ENCODE measurements at regions not wholly inside any gene's neighbourhood (a gene's known extent, or its start where the extent isn't known, plus 50 kb on each side); places are given as distances from the start of the nearest gene placed in this dataset.

DNA sequence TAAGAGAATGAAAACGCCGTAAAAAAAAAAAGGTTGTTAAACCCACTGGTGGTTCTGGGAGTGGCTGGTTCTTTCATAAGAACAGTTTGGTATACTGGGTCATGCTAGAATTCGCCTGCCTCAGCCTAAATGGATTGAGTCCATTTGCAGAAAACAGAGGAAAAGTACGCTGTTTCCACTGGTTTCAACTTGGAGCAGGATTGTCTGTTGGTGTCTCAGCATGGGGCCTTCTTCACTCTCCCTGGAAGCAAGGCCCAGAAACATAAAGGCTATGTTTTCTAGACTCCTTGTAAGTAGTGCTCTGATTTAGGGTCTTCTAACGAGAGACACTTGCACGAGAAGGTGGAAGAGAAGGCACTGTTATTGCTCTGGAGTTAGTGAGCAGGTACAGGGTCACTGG, 116.9 kb upstream of the MTAP start:
- H3K4me3 ChIP-seq (ENCODE audit: insufficient read depth, low read depth, low read length) = no peak overlapping the region
- H3K36me3 ChIP-seq (ENCODE audit: control insufficient read depth, insufficient read depth, low read length) = no peaks in the 10 kb centered on the region
- H3K27me3 ChIP-seq (ENCODE audit: control insufficient read depth, insufficient read depth, low read length, poor library complexity, severe bottlenecking) = no peaks in the 10 kb centered on the region
- no peak overlapping the region for H3K27ac ChIP-seq (ENCODE audit: insufficient read depth, low read depth, low read length, poor library complexity, severe bottlenecking)
- H3K9me3 ChIP-seq (ENCODE audit: control insufficient read depth, low read length) = no peaks in the 10 kb centered on the region
- 84% methylated on average over 6 of the region's 6 CpGs for WGBS, 2 experiments
- no peaks in the 10 kb centered on the region for H3K4me1 ChIP-seq (ENCODE audit: control insufficient read depth, insufficient read depth, low read length)

DNA sequence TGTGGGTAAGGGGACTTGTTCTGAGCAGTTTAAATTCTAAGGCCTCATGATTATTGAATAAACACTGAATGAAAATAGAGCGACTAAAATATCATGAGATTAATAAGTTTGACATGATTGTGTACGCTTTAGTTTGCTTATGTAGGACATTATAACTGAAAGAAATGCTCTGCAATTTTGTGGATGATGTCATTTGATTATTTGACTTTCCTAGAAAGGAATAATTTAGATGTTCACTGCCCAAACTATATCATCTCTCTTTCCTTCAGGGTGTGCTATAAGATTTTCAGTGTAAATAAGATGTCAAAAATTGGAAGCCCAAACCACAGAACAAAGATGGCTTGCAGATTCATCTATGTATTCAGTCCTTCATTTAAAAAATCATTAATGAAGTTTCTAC, 115.7 kb upstream of the MTAP start:
- H3K4me1 ChIP-seq (ENCODE audit: control insufficient read depth, insufficient read depth, low read length) = no peaks in the 10 kb centered on the region
- no peak overlapping the region for H3K27ac ChIP-seq (ENCODE audit: insufficient read depth, low read depth, low read length, poor library complexity, severe bottlenecking)
- H3K27me3 ChIP-seq (ENCODE audit: control insufficient read depth, insufficient read depth, low read length, poor library complexity, severe bottlenecking) = no peaks in the 10 kb centered on the region
- H3K36me3 ChIP-seq (ENCODE audit: control insufficient read depth, insufficient read depth, low read length) = no peaks in the 10 kb centered on the region
- WGBS, 2 experiments = 93 to 98% methylated on average over 2 of the region's 2 CpGs
- H3K9me3 ChIP-seq (ENCODE audit: control insufficient read depth, low read length) = no peaks in the 10 kb centered on the region
- no peak overlapping the region for H3K4me3 ChIP-seq (ENCODE audit: insufficient read depth, low read depth, low read length)

DNA sequence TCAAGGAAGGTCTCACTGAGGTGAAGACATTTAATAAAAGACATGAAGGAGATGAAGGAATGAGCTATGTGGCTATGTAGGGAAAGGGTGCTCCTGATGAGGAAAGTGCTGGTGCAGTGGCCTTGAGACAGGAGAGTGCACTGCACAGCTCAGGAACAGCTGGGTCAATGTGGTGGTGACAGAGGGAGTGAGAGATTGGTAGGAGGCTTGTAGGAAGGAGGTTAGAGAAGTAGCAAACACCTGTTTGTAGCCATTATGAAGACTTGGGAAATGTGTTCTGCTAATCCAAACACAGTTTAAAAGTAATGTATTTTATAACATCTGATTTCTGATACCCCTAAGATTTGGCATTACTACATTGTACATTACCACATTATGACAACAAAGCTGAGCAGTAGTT, 115.1 kb upstream of the MTAP start:
- no peaks in the 10 kb centered on the region for H3K4me1 ChIP-seq (ENCODE audit: control insufficient read depth, insufficient read depth, low read length)
- no peaks in the 10 kb centered on the region for H3K36me3 ChIP-seq (ENCODE audit: control insufficient read depth, insufficient read depth, low read length)
- no peaks in the 10 kb centered on the region for H3K9me3 ChIP-seq (ENCODE audit: control insufficient read depth, low read length)
- no peaks in the 10 kb centered on the region for H3K27me3 ChIP-seq (ENCODE audit: control insufficient read depth, insufficient read depth, low read length, poor library complexity, severe bottlenecking)
- no peak overlapping the region for H3K4me3 ChIP-seq (ENCODE audit: insufficient read depth, low read depth, low read length)
- no peak overlapping the region for H3K27ac ChIP-seq (ENCODE audit: insufficient read depth, low read depth, low read length, poor library complexity, severe bottlenecking)

DNA sequence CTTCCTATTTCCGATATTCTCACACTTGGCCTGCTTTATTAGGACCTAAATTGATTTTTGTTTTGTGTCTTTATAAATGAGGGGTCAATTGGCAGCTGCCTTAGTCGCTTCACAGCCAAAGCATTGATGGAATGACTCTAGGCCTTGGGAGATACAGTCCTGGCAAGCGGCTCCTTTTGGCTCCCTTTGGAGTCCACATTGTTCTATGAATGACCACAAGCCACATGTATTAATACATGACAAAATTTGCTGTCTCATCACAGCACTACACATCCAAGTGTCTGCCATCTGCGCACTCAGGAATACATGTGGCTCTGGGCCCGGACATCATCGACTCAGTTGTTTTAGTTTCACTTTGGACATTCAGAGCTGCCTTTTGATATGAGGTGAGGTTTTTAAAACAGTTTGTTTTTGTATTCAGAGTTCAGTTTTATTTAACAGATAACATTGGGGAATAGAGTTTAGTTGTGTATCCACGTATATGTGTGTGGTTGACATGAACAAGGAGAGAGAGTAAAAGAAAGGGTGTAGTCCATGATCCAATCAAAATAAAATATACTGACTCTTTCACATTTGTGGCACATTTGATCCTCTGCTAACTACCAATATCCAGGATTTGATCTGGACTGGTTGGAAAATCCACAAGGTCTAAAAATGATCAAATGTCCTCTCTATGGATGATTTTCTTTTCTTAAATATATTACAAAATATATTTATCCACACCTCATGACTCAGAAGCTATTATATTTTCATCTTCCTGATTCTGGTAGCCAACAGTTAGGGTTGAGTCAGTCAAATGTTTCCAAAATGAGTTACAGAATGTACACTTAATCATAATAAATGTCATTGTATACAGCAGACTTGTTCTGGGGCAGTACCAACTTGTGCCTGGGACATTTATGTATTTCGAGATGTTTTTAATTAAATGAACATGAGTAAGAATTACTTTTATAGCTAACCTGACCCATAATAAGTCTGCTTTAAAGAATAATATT, 114.0 kb upstream of the MTAP start:
- 93 to 94% methylated on average over 7 of the region's 8 CpGs for WGBS, 2 experiments
- no peak overlapping the region for H3K4me3 ChIP-seq (ENCODE audit: insufficient read depth, low read depth, low read length)
- no peaks in the 10 kb centered on the region for H3K9me3 ChIP-seq (ENCODE audit: control insufficient read depth, low read length)
- H3K27ac ChIP-seq (ENCODE audit: insufficient read depth, low read depth, low read length, poor library complexity, severe bottlenecking) = no peak overlapping the region
- no peaks in the 10 kb centered on the region for H3K36me3 ChIP-seq (ENCODE audit: control insufficient read depth, insufficient read depth, low read length)
- H3K27me3 ChIP-seq (ENCODE audit: control insufficient read depth, insufficient read depth, low read length, poor library complexity, severe bottlenecking) = no peaks in the 10 kb centered on the region
- H3K4me1 ChIP-seq (ENCODE audit: control insufficient read depth, insufficient read depth, low read length) = no peaks in the 10 kb centered on the region

DNA sequence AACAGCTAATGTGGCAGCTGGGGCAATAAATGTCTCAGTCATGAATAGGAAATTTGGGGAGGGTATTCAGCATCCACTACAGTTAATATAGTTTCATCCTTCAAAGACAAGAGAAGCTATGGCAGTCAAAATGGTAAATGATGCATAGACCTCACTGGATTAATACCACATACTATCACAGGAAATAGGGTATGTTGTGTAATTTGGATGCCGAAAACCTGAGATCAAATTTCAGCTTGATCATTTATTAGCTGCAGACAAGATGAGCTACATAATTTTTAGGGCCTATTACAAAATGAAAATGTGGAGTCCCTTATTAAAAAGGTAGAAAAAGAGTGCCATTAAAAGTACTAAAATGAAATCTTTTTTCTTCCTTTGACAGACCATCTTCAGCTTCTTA, 112.6 kb upstream of the MTAP start:
- no peaks in the 10 kb centered on the region for H3K27me3 ChIP-seq (ENCODE audit: control insufficient read depth, insufficient read depth, low read length, poor library complexity, severe bottlenecking)

DNA sequence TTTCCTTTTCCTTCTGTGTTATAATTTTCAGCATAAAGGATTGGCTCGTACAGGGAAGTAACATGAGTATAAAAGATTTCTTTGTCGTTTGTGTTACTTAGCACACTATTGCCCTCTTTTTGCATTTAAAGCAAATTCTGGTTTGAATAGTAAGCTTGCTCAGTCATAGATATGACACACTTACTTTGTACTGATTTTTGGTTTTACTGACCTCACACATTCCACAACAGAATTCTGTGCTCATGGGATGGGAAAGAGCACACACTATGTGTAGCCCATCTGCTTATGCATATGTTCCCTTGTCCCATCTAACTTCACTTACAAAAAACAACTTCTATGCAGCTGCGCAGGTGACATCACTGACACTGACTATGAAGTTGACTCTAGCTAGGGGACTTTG, 111.9 kb upstream of the MTAP start:
- Histone ChIP-seq H3K36me3 (ENCODE audit: control insufficient read depth, insufficient read depth, low read length) (no peaks in the 10 kb centered on the region), H3K27me3 (ENCODE audit: control insufficient read depth, insufficient read depth, low read length, poor library complexity, severe bottlenecking) (no peaks in the 10 kb centered on the region), H3K4me3 (ENCODE audit: insufficient read depth, low read depth, low read length) (no peak overlapping the region), H3K4me1 (ENCODE audit: control insufficient read depth, insufficient read depth, low read length) (no peaks in the 10 kb centered on the region), H3K9me3 (ENCODE audit: control insufficient read depth, low read length) (no peaks in the 10 kb centered on the region), H3K27ac (ENCODE audit: insufficient read depth, low read depth, low read length, poor library complexity, severe bottlenecking) (no peak overlapping the region)
- WGBS, 2 experiments = 91 to 100% methylated on average over 1 to 3 of the region's 3 CpGs

More for the DNA sequence above, 112.6 kb upstream of the MTAP start:
- H3K4me3 ChIP-seq (ENCODE audit: insufficient read depth, low read depth, low read length) = no peak overlapping the region
- no peaks in the 10 kb centered on the region for H3K9me3 ChIP-seq (ENCODE audit: control insufficient read depth, low read length)
- no peaks in the 10 kb centered on the region for H3K36me3 ChIP-seq (ENCODE audit: control insufficient read depth, insufficient read depth, low read length)
- no peak overlapping the region for H3K27ac ChIP-seq (ENCODE audit: insufficient read depth, low read depth, low read length, poor library complexity, severe bottlenecking)
- 100% methylated on average over 1 of the region's 1 CpG for WGBS, 2 experiments
- H3K4me1 ChIP-seq (ENCODE audit: control insufficient read depth, insufficient read depth, low read length) = no peaks in the 10 kb centered on the region

DNA sequence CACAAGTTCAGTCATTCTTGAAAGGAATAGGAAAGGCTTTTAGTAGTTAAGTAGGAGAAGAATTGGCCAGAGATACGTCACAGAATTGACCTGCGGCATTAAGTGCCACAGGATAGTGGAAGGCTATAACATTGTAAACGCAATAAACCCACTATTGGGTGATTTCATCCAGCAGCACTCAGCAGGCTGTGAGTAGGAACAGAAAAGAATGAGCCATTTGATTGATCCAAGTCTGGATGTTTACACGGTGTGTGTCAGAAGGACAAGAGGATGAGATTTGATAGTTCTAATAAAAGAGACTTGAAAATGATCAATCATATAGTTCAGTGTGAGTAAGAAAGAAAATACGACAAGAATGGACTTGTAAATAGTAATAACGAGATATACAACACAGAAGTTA, 110.0 kb upstream of the MTAP start:
- no peaks in the 10 kb centered on the region for H3K36me3 ChIP-seq (ENCODE audit: control insufficient read depth, insufficient read depth, low read length)
- 95 to 97% methylated on average over 5 to 6 of the region's 6 CpGs for WGBS, 2 experiments
- H3K4me3 ChIP-seq (ENCODE audit: insufficient read depth, low read depth, low read length) = no peak overlapping the region
- H3K4me1 ChIP-seq (ENCODE audit: control insufficient read depth, insufficient read depth, low read length) = no peaks in the 10 kb centered on the region
- H3K27ac ChIP-seq (ENCODE audit: insufficient read depth, low read depth, low read length, poor library complexity, severe bottlenecking) = no peak overlapping the region
- no peaks in the 10 kb centered on the region for H3K9me3 ChIP-seq (ENCODE audit: control insufficient read depth, low read length)
- H3K27me3 ChIP-seq (ENCODE audit: control insufficient read depth, insufficient read depth, low read length, poor library complexity, severe bottlenecking) = no peaks in the 10 kb centered on the region

DNA sequence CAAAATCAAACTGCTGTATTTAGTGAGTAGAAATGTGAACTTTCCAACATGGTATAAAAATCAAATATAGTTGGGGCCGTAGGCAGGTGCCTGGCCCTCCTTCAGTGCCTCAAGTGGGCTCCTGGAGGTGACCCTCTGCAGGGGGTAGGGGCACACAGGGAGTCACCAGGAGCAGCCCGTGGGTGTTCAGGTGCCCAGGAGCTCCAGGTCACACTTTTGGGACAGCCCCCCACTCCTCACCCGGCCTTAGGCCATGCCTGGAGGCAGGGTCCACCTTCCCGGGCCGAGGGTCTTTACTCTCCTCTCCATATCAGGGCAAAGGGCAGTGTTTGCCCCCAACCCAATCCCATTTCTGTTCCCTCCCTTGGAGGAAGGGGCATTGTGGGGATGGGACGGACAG, 108.0 kb upstream of the MTAP start:
- no peak overlapping the region for H3K27ac ChIP-seq (ENCODE audit: insufficient read depth, low read depth, low read length, poor library complexity, severe bottlenecking)
- H3K36me3 ChIP-seq (ENCODE audit: control insufficient read depth, insufficient read depth, low read length) = no peaks in the 10 kb centered on the region
- H3K4me1 ChIP-seq (ENCODE audit: control insufficient read depth, insufficient read depth, low read length) = no peaks in the 10 kb centered on the region
- H3K9me3 ChIP-seq (ENCODE audit: control insufficient read depth, low read length) = no peaks in the 10 kb centered on the region
- H3K27me3 ChIP-seq (ENCODE audit: control insufficient read depth, insufficient read depth, low read length, poor library complexity, severe bottlenecking) = no peaks in the 10 kb centered on the region
- WGBS, 2 experiments = 84% methylated on average over 6 of the region's 6 CpGs
- no peak overlapping the region for H3K4me3 ChIP-seq (ENCODE audit: insufficient read depth, low read depth, low read length)

DNA sequence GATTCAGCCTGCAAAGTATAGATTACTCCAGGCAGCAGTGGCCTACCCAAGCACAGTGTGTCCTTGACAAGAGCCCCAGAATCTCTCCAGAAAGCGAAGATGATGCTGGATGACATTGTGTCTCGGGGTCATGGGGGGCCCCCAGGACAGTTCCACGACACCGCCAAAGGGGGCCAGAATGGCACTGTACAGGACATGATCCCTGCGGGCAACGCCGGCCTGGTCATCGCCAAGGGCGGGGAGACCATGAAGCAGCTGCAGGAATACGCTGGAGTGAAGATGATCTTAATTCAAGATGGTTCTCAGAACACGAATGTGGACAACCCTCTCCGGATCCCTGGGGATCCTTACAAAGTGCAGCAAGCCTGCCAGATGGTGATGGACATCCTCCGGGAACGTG, 107.0 kb upstream of the MTAP start:
- Histone ChIP-seq H3K4me3 (ENCODE audit: insufficient read depth, low read depth, low read length) (no peak overlapping the region), H3K27ac (ENCODE audit: insufficient read depth, low read depth, low read length, poor library complexity, severe bottlenecking) (no peak overlapping the region), H3K4me1 (ENCODE audit: control insufficient read depth, insufficient read depth, low read length) (no peaks in the 10 kb centered on the region), H3K9me3 (ENCODE audit: control insufficient read depth, low read length) (no peaks in the 10 kb centered on the region), H3K27me3 (ENCODE audit: control insufficient read depth, insufficient read depth, low read length, poor library complexity, severe bottlenecking) (no peaks in the 10 kb centered on the region), H3K36me3 (ENCODE audit: control insufficient read depth, insufficient read depth, low read length) (no peaks in the 10 kb centered on the region)
- 96% methylated on average over 14 of the region's 14 CpGs for WGBS, 2 experiments

DNA sequence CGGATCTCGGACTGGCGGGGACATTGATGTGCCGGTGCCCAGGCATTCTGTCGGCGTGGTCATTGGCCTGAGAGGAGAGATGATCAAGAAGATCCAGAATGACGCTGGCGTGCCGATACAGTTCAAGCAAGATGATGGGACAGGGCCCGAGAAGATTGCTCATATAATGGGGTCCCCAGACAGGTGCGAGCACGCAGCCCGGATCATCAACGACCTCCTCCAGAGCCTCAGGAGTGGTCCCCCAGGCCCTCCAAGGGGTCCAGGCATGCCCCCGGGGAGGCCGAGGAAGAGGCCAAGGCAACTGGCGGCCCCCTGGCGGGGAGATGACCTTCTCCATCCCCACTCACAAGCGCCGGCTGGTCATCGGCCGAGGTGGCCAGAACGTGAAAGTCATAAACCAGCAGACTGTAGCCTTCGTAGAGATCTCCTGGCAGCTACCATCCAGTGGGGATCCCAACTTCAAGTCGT, 106.5 kb upstream of the MTAP start:
- 95 to 96% methylated on average over 25 of the region's 25 CpGs for WGBS, 2 experiments
- H3K4me1 ChIP-seq (ENCODE audit: control insufficient read depth, insufficient read depth, low read length) = no peaks in the 10 kb centered on the region
- H3K4me3 ChIP-seq (ENCODE audit: insufficient read depth, low read depth, low read length) = no peak overlapping the region
- no peaks in the 10 kb centered on the region for H3K9me3 ChIP-seq (ENCODE audit: control insufficient read depth, low read length)
- H3K27me3 ChIP-seq (ENCODE audit: control insufficient read depth, insufficient read depth, low read length, poor library complexity, severe bottlenecking) = no peaks in the 10 kb centered on the region
- no peaks in the 10 kb centered on the region for H3K36me3 ChIP-seq (ENCODE audit: control insufficient read depth, insufficient read depth, low read length)
- H3K27ac ChIP-seq (ENCODE audit: insufficient read depth, low read depth, low read length, poor library complexity, severe bottlenecking) = no peak overlapping the region

All from ectodermal cell (in vitro differentiated cells).